ENCODE measurements at regions not wholly inside any gene's neighbourhood (a gene's known extent, or its start where the extent isn't known, plus 50 kb on each side); places are given as distances from the start of the nearest gene placed in this dataset.
"Not testable (repeated sequence)": the region's sequence is repeated elsewhere in the genome, so short reads cannot be mapped to it uniquely, and the experiment has no call there.

DNA sequence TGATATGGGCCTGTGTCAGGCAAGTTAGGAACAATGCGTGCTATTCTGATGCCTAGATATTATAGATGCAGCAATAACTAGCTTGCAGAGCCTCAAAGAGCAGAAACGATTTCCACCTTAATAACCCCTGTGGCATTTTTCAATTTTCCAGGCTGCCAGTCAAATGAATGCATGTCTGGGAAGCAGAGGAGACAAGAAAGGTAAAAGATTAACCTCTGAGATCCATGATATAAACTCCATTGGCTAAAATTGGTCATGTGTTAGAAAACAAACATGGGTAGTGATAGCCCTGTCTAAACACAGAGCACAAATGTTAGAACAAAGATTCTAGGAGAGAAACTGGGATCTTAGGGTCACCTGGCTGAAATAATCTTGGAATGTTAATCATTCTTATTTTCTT lies 811.1 kb downstream of the DIAPH3 start:
- DNase-seq (ENCODE audit: low read depth), result no peak

DNA sequence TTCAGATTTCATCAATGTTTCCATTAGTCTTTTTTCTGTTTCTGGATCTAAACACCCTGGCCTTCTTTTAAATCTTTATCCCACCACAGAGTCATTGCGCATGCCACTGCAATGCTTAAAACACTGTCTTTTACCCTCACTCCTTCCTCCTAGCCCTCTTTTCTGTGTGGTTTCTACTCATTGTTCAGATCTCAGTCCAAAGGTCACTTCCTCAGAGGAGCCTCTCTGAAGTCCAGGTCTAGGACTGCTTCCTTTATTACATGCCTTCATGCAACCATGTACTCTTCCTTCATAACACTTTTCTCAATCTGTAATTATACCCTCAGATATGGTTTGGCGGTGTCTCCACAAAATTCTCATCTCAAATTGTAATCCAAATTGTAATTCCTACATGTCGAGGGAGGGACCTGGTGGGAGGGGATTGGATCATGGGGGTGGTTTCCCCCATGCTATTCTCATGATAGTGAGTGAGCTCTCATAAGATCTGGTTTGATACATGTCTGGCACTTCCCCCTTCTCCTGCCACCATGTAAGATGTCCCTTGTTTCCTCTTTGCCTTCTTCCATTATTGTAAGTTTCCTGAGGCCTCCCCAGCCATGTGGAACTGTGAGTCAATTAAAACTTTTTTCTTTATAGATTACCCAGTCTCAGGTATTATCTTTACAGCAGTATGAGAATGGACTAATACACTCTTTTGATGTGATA lies 808.9 kb downstream of the DIAPH3 start:
- DNase-seq (ENCODE audit: low read depth), result no peak

DNA sequence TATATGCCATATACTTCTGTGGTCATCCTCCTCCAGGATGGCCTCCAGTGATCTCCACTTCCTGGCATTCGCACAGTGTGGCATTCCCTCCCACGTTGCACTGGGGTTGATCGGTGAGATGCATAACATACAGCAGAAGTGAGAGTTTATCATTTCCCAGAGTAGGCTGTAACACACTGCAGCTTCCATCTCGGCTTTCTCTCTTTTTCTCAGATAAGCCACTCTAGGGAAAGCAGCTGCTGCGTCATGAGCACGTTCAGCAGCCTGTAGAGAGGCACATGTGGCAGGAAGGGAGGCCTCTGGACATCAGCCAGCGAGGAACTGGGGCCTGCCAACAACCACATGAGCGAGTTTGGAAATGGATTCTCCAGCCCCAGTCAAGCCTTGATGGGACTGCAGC lies 807.1 kb downstream of the DIAPH3 start:
- peak; percentile 13 for DNase-seq (ENCODE audit: low read depth)

- DNase-seq (ENCODE audit: low read depth), result no peak
These were observed 805.7 kb downstream of the DIAPH3 start for GRCh38 chr13:59358014-59358413.

- DNase-seq (ENCODE audit: low read depth), result no peak
These were observed 803.6 kb downstream of the DIAPH3 start for GRCh38 chr13:59360108-59360507.

GRCh38 chr13:59360916-59361315 lies 802.8 kb downstream of the DIAPH3 start:
- no peak for DNase-seq (ENCODE audit: low read depth)

DNA sequence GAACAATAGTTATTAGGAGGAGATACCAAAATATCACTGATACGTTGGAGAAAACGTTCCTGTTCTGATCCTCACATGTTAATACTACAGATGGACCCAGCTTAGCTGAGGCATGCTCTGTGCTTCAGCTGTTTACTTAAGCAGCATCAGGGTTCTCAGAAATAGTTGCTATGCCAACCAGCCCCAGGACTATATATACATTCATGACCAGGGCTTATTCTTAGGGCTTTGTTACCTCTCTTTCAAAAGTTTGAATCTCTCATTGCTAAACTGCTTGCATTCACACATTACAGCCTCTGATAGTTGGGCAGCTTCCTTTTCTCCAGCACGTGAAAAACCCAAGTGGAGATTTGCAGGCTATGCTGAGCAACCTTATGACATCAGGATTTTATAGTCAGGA lies 800.4 kb downstream of the DIAPH3 start:
- DNase-seq (ENCODE audit: low read depth), result no peak

DNA sequence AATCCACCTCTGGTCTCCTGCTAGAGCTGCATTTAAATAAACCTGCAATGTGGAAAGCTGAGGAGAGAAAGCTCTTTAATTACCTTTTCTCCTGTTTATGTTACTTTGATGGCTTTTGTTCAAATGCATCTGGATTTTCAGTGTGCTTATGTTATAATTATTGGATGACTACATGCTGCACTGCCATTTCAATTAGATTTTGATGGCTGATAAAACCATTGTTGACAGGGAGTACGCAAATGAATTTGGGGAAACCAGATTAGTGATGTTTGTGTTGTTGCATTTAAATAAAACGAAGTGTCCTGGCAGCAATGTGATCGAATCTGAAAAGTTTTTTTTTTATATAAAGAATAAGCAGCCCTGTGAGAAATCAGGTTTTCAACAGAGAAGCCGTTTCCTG lies 799.8 kb downstream of the DIAPH3 start:
- DNase-seq (ENCODE audit: low read depth), result no peak

GRCh38 chr13:59364641-59365085 lies 799.1 kb downstream of the DIAPH3 start:
- no peak for DNase-seq (ENCODE audit: low read depth)

GRCh38 chr13:59367467-59367866 lies 796.3 kb downstream of the DIAPH3 start:
- DNase-seq (ENCODE audit: low read depth), result no peak

GRCh38 chr13:59367904-59368303 lies 795.8 kb downstream of the DIAPH3 start:
- no peak for DNase-seq (ENCODE audit: low read depth)

DNA sequence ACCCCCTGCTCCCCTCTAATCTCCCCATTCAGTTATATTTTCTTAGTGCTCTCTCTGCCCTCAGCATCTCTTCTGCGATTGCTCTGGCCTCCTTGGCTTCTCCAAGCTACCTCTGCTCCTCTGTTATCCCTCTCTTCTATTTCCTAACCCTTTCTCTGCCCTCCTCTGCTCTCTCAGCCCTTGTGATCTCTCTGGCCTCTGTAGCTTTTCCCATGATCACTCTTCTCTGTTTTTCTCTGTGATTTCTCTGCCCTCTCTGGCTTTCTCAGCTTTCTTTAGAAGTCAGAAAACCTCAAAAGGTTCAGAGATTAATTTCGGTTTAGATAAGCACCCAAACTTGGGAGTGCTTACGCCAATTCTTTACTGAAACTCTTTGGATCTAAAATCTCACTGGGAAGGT lies 795.0 kb downstream of the DIAPH3 start:
- no peak for DNase-seq (ENCODE audit: low read depth)

GRCh38 chr13:59371229-59371628 lies 792.5 kb downstream of the DIAPH3 start:
- DNase-seq (ENCODE audit: low read depth), result no peak

DNA sequence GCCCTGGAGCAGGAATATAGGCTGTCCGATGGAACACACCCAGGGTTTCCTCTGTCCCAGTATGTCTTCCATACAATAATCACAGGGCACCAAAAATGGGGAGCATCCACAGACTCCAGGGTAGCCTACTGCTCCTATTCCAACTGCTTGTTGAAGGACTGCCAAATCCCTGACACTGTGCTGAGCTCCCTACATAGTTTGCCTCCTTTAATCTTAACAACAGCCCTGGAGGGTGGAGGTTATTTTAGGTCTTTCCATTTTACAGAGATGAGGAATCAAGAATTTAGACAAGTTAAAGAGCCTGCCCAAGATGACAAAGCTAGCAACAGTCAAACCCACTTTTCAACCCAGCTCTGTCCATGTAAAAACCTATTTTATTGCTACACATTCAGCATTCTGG lies 790.4 kb downstream of the DIAPH3 start:
- DNase-seq (ENCODE audit: low read depth), result no peak

- no peak for DNase-seq (ENCODE audit: low read depth)
These were observed 789.0 kb downstream of the DIAPH3 start for GRCh38 chr13:59374691-59375090.

DNA sequence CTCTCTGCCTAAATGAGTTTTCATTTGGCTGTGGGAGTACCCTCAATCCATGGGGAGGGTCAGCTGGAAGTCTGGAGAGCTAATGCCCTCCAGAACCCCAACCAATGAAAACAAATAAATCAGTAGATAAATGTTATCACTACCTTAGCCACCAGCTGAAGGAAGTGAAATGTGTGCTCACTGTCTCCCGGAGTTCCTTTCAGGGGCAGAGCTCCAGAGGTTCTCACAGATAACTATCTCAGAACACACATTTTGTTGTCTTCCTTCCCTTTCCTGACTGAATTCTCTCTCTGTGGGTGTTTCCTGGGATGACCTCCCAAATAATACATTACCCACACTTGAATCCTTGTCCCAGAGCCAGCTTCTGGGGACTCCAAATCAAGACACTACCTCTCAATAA lies 779.6 kb downstream of the DIAPH3 start:
- no peak for DNase-seq (ENCODE audit: low read depth)

- peak; percentile 27 for DNase-seq (ENCODE audit: low read depth)
These were observed 772.0 kb downstream of the DIAPH3 start for GRCh38 chr13:59391696-59392095.

- DNase-seq (ENCODE audit: low read depth), result no peak
These were observed 771.4 kb downstream of the DIAPH3 start for GRCh38 chr13:59392328-59392727.

- no peak for DNase-seq (ENCODE audit: low read depth)
These were observed 769.2 kb downstream of the DIAPH3 start for GRCh38 chr13:59394496-59394895.

- no peak for DNase-seq (ENCODE audit: low read depth)
These were observed 765.6 kb downstream of the DIAPH3 start for GRCh38 chr13:59398127-59398526.

GRCh38 chr13:59398661-59399060 lies 765.1 kb downstream of the DIAPH3 start:
- DNase-seq (ENCODE audit: low read depth), result no peak

- DNase-seq (ENCODE audit: low read depth), result no peak
These were observed 764.2 kb downstream of the DIAPH3 start for GRCh38 chr13:59399513-59399912.

DNA sequence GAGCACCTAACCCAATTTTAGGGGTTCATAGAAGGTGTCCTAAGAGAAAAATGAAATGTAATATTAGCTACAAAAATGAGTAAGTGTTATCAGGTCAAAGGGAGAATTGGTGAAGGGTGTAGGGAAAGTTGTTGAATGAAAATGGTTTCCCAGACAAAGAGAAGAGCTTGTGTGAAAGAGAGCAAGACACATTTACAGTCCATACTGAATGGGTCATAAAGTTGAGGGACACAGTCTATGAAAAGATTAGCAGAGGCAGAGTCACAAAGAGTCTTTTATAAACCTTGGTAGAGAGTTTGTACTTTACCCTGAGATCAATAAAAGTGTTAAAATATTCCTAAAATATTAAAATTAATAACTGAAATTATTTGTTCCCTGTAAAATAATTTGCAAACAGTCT lies 759.4 kb downstream of the DIAPH3 start:
- DNase-seq (ENCODE audit: low read depth), result no peak

DNA sequence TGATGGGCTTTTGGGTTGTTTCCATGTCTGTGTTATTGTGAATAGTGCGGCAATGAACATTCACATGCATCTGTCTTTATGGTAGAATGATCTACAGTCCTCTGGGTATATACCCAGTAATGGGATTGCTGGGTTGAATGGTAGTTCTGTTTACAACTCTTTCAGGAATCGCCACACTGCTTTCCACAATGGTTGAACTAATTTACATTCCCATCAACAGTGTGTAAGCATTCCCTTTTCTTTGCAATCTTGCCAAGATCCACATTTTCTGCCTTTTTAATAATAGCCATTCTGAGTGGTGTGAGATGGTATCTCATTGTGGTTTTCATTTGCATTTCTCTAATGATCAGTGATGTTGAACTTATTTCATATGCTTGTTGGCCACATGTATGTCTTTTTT lies 756.5 kb downstream of the DIAPH3 start:
- not testable (repeated sequence) for DNase-seq (ENCODE audit: low read depth)

Measured in RPMI7951 (cell line).